ENCODE measurements at regions not wholly inside any gene's neighbourhood (a gene's known extent, or its start where the extent isn't known, plus 50 kb on each side); places are given as distances from the start of the nearest gene placed in this dataset.

DNA sequence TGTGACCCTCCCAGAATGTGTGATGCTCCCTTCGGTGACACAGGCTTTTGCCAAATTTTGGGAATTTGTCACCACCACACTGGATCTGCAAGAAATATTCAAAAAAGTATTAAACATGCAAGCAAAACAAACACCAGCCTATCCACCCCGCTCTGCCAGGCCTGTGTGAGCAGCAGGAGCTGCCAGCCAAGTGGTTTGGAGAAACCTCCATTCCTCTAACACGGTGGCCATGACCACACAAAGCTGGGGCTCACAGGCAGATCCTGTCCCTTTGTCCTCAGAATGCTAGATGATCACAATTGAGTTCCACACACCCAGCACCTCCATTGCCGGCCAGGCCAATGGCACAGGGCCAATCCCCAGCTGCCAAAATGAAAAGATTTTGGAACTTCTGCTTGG, 261.9 kb upstream of the PPP2R2D start:
- no peaks in the 10 kb centered on the region for H3K36me3 ChIP-seq
- H3K27me3 ChIP-seq (ENCODE audit: low read depth): no peaks in the 10 kb centered on the region
- no peak overlapping the region for H3K4me3 ChIP-seq
- no peaks in the 10 kb centered on the region for H3K4me1 ChIP-seq
- intact Hi-C loops (cut with DNase I): no loop called here
- H3K9me3 ChIP-seq: peaks cover 9% of the 10 kb centered on the region
- DNase-seq (no peak), ATAC-seq (no peak)
- no peak overlapping the region for H3K27ac ChIP-seq
- no peak for TF ChIP-seq CTCF (IDR thresholded peaks at IDR 0.05)

GRCh38 chr10:131640045-131640644, 260.7 kb upstream of the PPP2R2D start:
- Histone ChIP-seq H3K9me3 (peaks cover 9% of the 10 kb centered on the region), H3K36me3 (no peaks in the 10 kb centered on the region), H3K4me1 (no peaks in the 10 kb centered on the region), H3K4me3 (no peak overlapping the region), H3K27me3 (ENCODE audit: low read depth) (no peaks in the 10 kb centered on the region), H3K27ac (no peak overlapping the region)
- ATAC-seq (no peak), DNase-seq (no peak)
- intact Hi-C loops (cut with DNase I): no loop called here
- TF ChIP-seq CTCF (IDR thresholded peaks at IDR 0.05): no peak

DNA sequence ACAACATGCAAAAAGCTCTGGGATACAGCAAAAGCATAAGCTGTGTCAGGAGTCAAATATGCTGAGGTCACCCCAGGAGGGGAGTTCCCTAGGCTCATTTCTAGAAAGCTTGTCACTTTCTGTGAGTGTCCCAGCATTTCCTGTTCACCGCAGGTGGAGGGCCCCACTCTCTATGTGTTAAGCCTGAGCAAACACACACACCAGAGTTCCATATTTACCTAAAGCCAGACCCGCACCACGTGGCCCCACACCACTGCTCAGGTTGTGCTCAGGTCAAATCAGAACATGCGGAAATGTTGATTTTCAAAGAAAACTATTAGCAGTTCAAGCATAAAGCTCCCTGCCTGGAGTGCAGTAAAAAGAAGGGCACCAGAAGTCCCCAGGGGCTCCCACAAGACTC, 259.6 kb upstream of the PPP2R2D start:
- DNase-seq: peak; percentile 79
- no peaks in the 10 kb centered on the region for H3K4me1 ChIP-seq
- H3K27ac ChIP-seq: no peak overlapping the region
- no peak overlapping the region for H3K4me3 ChIP-seq
- TF ChIP-seq CTCF (IDR thresholded peaks at IDR 0.05): no peak
- no peaks in the 10 kb centered on the region for H3K36me3 ChIP-seq
- H3K27me3 ChIP-seq (ENCODE audit: low read depth): no peaks in the 10 kb centered on the region
- intact Hi-C loops (cut with DNase I): no loop called here
- peak; percentile 91 to 92 for ATAC-seq
- H3K9me3 ChIP-seq: peaks cover 9% of the 10 kb centered on the region

DNA sequence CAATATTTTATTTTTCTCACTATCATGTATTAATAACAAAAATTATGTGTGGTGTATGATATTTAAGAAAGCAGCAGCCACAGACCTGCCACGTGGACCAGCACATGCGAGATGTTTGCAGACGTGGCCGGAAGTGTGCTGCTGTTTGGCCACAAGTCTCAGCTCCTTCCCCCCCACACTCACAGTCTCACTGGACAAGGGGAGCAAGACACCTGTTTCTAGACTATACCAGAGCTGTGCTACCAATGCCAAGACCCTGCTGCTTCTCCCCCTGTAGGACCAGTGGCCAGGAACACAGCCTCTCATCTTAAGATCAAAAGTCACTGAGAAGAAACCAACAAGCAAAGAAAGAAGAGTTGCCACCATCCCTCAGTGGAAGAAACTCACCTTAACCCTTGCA, 258.9 kb upstream of the PPP2R2D start:
- H3K9me3 ChIP-seq: peaks cover 9% of the 10 kb centered on the region
- no peak for DNase-seq
- no peak for ATAC-seq
- H3K36me3 ChIP-seq: no peaks in the 10 kb centered on the region
- no peak overlapping the region for H3K4me3 ChIP-seq
- H3K27ac ChIP-seq: no peak overlapping the region
- no peaks in the 10 kb centered on the region for H3K27me3 ChIP-seq (ENCODE audit: low read depth)
- TF ChIP-seq CTCF (IDR thresholded peaks at IDR 0.05): no peak
- peaks cover 6% of the 10 kb centered on the region for H3K4me1 ChIP-seq
- intact Hi-C loops (cut with DNase I): no loop called here

DNA sequence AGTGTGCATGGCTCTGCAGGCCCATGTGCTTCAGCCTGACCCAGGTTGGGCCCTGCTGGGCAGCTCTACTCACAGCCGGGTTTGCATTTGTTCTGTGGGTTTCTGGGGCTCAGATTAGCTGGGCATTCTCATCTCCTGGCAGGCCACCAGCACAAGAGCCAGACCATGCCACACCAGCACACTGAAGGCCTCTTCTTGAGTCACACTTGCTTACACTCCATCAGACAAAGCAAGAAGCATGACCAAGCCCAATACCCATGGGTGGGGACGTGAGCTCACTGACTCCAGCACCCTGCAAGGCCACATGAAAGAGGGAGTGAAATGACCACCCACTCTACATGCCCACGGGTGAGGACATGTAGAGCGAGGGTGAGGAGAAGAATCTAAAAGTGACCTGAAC, 257.8 kb upstream of the PPP2R2D start:
- H3K4me1 ChIP-seq: peaks cover 6% of the 10 kb centered on the region
- no peak overlapping the region for H3K4me3 ChIP-seq
- peaks cover 9% of the 10 kb centered on the region for H3K9me3 ChIP-seq
- DNase-seq (no peak), ATAC-seq (no peak)
- H3K27me3 ChIP-seq (ENCODE audit: low read depth): no peaks in the 10 kb centered on the region
- no peak for TF ChIP-seq CTCF (IDR thresholded peaks at IDR 0.05)
- intact Hi-C loops (cut with DNase I): no loop called here
- no peaks in the 10 kb centered on the region for H3K36me3 ChIP-seq
- H3K27ac ChIP-seq: no peak overlapping the region

DNA sequence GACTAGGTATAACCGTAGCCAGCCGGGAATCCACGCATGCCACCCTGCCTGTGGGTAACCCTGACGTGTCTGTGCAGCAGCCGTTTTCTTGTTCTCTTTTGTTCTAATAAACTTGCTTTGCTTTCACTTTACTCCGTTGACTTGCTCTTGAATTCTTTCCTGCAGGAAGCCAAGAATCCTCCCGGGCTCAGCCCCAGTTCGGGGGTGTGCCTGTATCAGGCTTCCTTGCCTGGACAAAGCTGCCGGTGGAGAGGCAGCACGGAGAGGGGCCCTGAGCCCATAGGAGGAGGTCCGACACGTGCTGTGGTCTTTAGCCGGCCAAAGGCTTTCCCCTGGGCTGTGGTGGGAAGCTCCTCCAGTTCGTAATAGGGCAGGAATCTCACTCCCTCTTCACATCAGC, 256.5 kb upstream of the PPP2R2D start:
- Histone ChIP-seq H3K36me3 (no peaks in the 10 kb centered on the region), H3K27ac (no peak overlapping the region), H3K9me3 (peaks cover 6% of the 10 kb centered on the region), H3K27me3 (ENCODE audit: low read depth) (peaks cover 5% of the 10 kb centered on the region), H3K4me1 (peaks cover 6% of the 10 kb centered on the region), H3K4me3 (no peak overlapping the region)
- DNase-seq: no peak
- no peak for TF ChIP-seq CTCF (IDR thresholded peaks at IDR 0.05)
- ATAC-seq: no peak
- intact Hi-C loops (cut with DNase I): no loop called here
